IMR-90 (cell line): ENCODE measurements at regions not wholly inside any gene's neighbourhood (a gene's known extent, or its start where the extent isn't known, plus 50 kb on each side); places are given as distances from the start of the nearest gene placed in this dataset.

Experiments
- ATAC-seq: fragments of 200-7000 bp; cut with Tn5 transposase; 2 replicates; pipeline ENCODE4 v1.9.1; 2020; ENCODE audit warnings: low read depth, mild to moderate bottlenecking, moderate library complexity
- BruUV-seq: library from RNA; stranded (reverse); fragments of 400-500 nt; replicated peaks from 2 replicates; lab custom pipeline; 2021; lab: Mats Ljungman, UMichigan
- CTCF ChIA-PET: fragments of 300-600 bp; formaldehyde crosslinking; extraction: SDS; loops from one replicate; lab custom pipeline; 2021; ENCODE audit warnings: antibody characterized with exemption; lab: Yijun Ruan, JAX
- POLR2A ChIA-PET: fragments of 300-600 bp; sonication (Branson Sonifier 250); formaldehyde crosslinking; loops from one replicate; lab custom pipeline; 2022; ENCODE audit warnings: antibody characterized with exemption; ENCODE audit not compliant: unreplicated experiment; lab: Charles Lee
- DNase-seq: peaks from one replicate; pipeline ENCODE4 v3.0.0; 2013
- H2AFZ ChIP-seq: replicated peaks from 2 replicates; pipeline ENCODE3; 2013; ENCODE audit warnings: low read length, mild to moderate bottlenecking; ENCODE audit not compliant: poor library complexity
- H2AK5ac ChIP-seq: 2 replicates; pipeline ENCODE4 v1.6.1; 2013; ENCODE audit warnings: low read depth, low read length, inconsistent platforms
- H2AK9ac ChIP-seq: replicated peaks from 2 replicates; pipeline ENCODE3; 2013; ENCODE audit warnings: mild to moderate bottlenecking, low read depth, low read length, moderate library complexity; ENCODE audit not compliant: poor library complexity
- H2BK120ac ChIP-seq: 2 replicates; pipeline ENCODE4 v1.6.1; 2013; ENCODE audit warnings: low read depth, low read length, inconsistent platforms
- H2BK15ac ChIP-seq: 3 replicates; pipeline ENCODE4 v1.6.1; 2013; ENCODE audit warnings: low read depth, low read length, inconsistent platforms
- H2BK20ac ChIP-seq: 2 replicates; pipeline ENCODE4 v1.6.1; 2013; ENCODE audit warnings: low read depth, mild to moderate bottlenecking, inconsistent platforms, low read length, moderate library complexity
- H2BK5ac ChIP-seq: 2 replicates; pipeline ENCODE4 v1.6.1; 2013; ENCODE audit warnings: mild to moderate bottlenecking, low read depth, low read length, inconsistent platforms; ENCODE audit not compliant: poor library complexity, severe bottlenecking
- H3K14ac ChIP-seq: replicated peaks from 2 replicates; pipeline ENCODE4 v1.6.1; 2013; ENCODE audit warnings: low read depth, low read length, inconsistent platforms
- H3K18ac ChIP-seq: 2 replicates; pipeline ENCODE4 v1.6.1; 2013; ENCODE audit warnings: low read depth, low read length, control low read depth
- H3K23ac ChIP-seq: 2 replicates; pipeline ENCODE4 v1.6.1; 2013; ENCODE audit warnings: low read depth, low read length, inconsistent platforms
- H3K27ac ChIP-seq: 2 replicates; pipeline ENCODE4 v1.5.1; 2013; ENCODE audit warnings: mild to moderate bottlenecking, control low read depth, low read length; ENCODE audit not compliant: insufficient read depth
- H3K27me3 ChIP-seq: 2 replicates; pipeline ENCODE4 v1.6.1; 2013; ENCODE audit warnings: low read length; ENCODE audit not compliant: control insufficient read depth, insufficient read depth
- H3K36me3 ChIP-seq: 2 replicates; pipeline ENCODE4 v1.6.1; 2013; ENCODE audit warnings: low read length, mixed read lengths; ENCODE audit not compliant: control insufficient read depth, insufficient read depth
- H3K4ac ChIP-seq: 2 replicates; pipeline ENCODE4 v1.6.1; 2013; ENCODE audit warnings: low read depth, low read length, inconsistent platforms
- H3K4me1 ChIP-seq: 2 replicates; pipeline ENCODE4 v1.6.1; 2013; ENCODE audit warnings: low read length, mixed read lengths; ENCODE audit not compliant: control insufficient read depth, insufficient read depth
- H3K4me2 ChIP-seq: 2 replicates; pipeline ENCODE4 v1.6.1; 2013; ENCODE audit warnings: low read depth, mild to moderate bottlenecking, control low read depth, low read length, moderate library complexity
- H3K4me3 ChIP-seq: 2 replicates; pipeline ENCODE4 v1.5.1; 2013; ENCODE audit warnings: low read depth, mild to moderate bottlenecking, control low read depth, low read length, moderate library complexity; ENCODE audit not compliant: insufficient read depth
- H3K56ac ChIP-seq: 2 replicates; pipeline ENCODE4 v1.6.1; 2013; ENCODE audit warnings: low read length, inconsistent platforms; ENCODE audit not compliant: insufficient read depth; ENCODE audit errors: extremely low read depth
- H3K79me1 ChIP-seq, 2 experiments: 2 replicates each; pipeline ENCODE4 v1.6.1; 2013; ENCODE audit warnings: low read length in 2 of 2, inconsistent platforms in 1 of 2, low read depth in 1 of 2
- H3K9ac ChIP-seq: 2 replicates; pipeline ENCODE4 v1.6.1; 2013; ENCODE audit warnings: low read depth, low read length, control low read depth
- H3K9me1 ChIP-seq: 2 replicates; pipeline ENCODE4 v1.6.1; 2013; ENCODE audit warnings: low read length, inconsistent platforms; ENCODE audit not compliant: insufficient read depth
- H3K9me3 ChIP-seq: 2 replicates; pipeline ENCODE4 v1.6.1; 2013; ENCODE audit warnings: low read length; ENCODE audit not compliant: control insufficient read depth, insufficient read depth
- H4K20me1 ChIP-seq: 2 replicates; pipeline ENCODE4 v1.6.1; 2013; ENCODE audit warnings: low read length, inconsistent platforms; ENCODE audit not compliant: insufficient read depth
- H4K5ac ChIP-seq: 2 replicates; pipeline ENCODE4 v1.6.1; 2013; ENCODE audit warnings: mild to moderate bottlenecking, low read depth, low read length, control low read depth
- H4K8ac ChIP-seq, 2 experiments: 2 replicates each; pipeline ENCODE4 v1.6.1; 2013; ENCODE audit warnings: low read depth in 2 of 2, low read length in 2 of 2, control low read depth in 1 of 2, inconsistent platforms in 1 of 2
- H4K91ac ChIP-seq: 2 replicates; pipeline ENCODE4 v1.6.1; 2013; ENCODE audit warnings: low read depth, low read length, inconsistent platforms; ENCODE audit not compliant: insufficient read depth
- BHLHE40 ChIP-seq: fragments of 150-350 bp; IDR thresholded peaks from 2 replicates; pipeline ENCODE4 v1.6.1; 2016; ENCODE audit warnings: mild to moderate bottlenecking, low read depth, low read length
- CEBPB ChIP-seq: IDR thresholded peaks from 2 replicates; pipeline ENCODE4 v1.6.1; 2012; ENCODE audit warnings: low read depth, low read length, improper control_type of control experiment
- CHD1 ChIP-seq: IDR thresholded peaks from 2 replicates; pipeline ENCODE4 v1.6.1; 2012; ENCODE audit warnings: low read depth, low read length, improper control_type of control experiment
- ELK1 ChIP-seq: fragments of 150-350 bp; IDR thresholded peaks from 2 replicates; pipeline ENCODE4 v1.6.1; 2016; ENCODE audit warnings: low read depth, mild to moderate bottlenecking, low read length, moderate library complexity, borderline replicate concordance
- MAFK ChIP-seq: IDR thresholded peaks from 2 replicates; pipeline ENCODE4 v1.6.1; 2012; ENCODE audit warnings: low read depth, low read length, improper control_type of control experiment
- MAZ ChIP-seq: IDR thresholded peaks from 2 replicates; pipeline ENCODE4 v1.6.1; 2012; ENCODE audit warnings: low read depth, mild to moderate bottlenecking, low read length, improper control_type of control experiment, moderate library complexity, borderline replicate concordance
- MXI1 ChIP-seq: IDR thresholded peaks from 2 replicates; pipeline ENCODE4 v1.6.1; 2012; ENCODE audit warnings: low read depth, mild to moderate bottlenecking, low read length, moderate library complexity, borderline replicate concordance
- NFE2L2 ChIP-seq: fragments of 150-350 bp; IDR thresholded peaks from 2 replicates; pipeline ENCODE4 v1.6.1; 2016; ENCODE audit warnings: low read depth, mild to moderate bottlenecking, low read length
- RAD21 ChIP-seq: IDR thresholded peaks from 2 replicates; pipeline ENCODE4 v1.6.1; 2012; ENCODE audit warnings: low read length, improper control_type of control experiment
- RFX5 ChIP-seq: IDR thresholded peaks from 2 replicates; pipeline ENCODE4 v1.8.0; 2012; ENCODE audit warnings: low read depth, mild to moderate bottlenecking, low read length, moderate library complexity
- SMC3 ChIP-seq: fragments of 150-350 bp; IDR thresholded peaks from 2 replicates; pipeline ENCODE4 v1.6.1; 2016; ENCODE audit warnings: low read depth, mild to moderate bottlenecking, antibody characterized with exemption, low read length, moderate library complexity
- WGBS, 2 experiments: methylation state at CpG; one replicate each; pipeline versions ENCODE4 v1.1.5 to v1.1.7; 2013; ENCODE audit warnings: missing lambda C conversion rate in 2 of 2; ENCODE audit not compliant: insufficient read length in 1 of 2; ENCODE audit errors: extremely low coverage in 2 of 2; 5-methylcytosine and 5-hydroxymethylcytosine counted together
- dilution Hi-C: fragments of 300-500 bp; cut with HindIII; formaldehyde crosslinking; loops from one replicate; pipeline ENCODE4 v1.14.3; 2018; ENCODE audit warnings: low sequenced_read_pairs; ENCODE audit not compliant: unreplicated experiment
- in situ Hi-C: fragments of 300-500 bp; cut with MboI; formaldehyde crosslinking; loops from 3 replicates; pipeline ENCODE4 v1.14.3; 2019; ENCODE audit warnings: low sequenced_read_pairs, inconsistent platforms, mixed read lengths
- intact Hi-C: fragments of 100-400 bp; cut with micrococcal nuclease; formaldehyde crosslinking; loops from 2 replicates; pipeline ENCODE4 v1.10.0; 2022
- TF ChIP-seq, protein P1 (sequence below): fragments of 150-350 bp; IDR thresholded peaks from 2 replicates; pipeline ENCODE4 v1.6.1; 2017; ENCODE audit warnings: mild to moderate bottlenecking, antibody characterized with exemption, low read length, low read depth

- no peak overlapping the region for H2BK15ac ChIP-seq
- H3K4ac ChIP-seq: no peak overlapping the region
- H3K18ac ChIP-seq: no peak overlapping the region
- no peaks in the 10 kb centered on the region for H3K9me3 ChIP-seq
- no peak overlapping the region for H4K5ac ChIP-seq
- in situ Hi-C loops (no loop called here), dilution Hi-C loops (no loop called here), intact Hi-C loops (no loop called here)
- no peak overlapping the region for H3K9ac ChIP-seq
- no peak overlapping the region for H3K27ac ChIP-seq
- no peak for TF ChIP-seq RAD21
- no peak for TF ChIP-seq SMC3
- TF ChIP-seq, protein P1, sequence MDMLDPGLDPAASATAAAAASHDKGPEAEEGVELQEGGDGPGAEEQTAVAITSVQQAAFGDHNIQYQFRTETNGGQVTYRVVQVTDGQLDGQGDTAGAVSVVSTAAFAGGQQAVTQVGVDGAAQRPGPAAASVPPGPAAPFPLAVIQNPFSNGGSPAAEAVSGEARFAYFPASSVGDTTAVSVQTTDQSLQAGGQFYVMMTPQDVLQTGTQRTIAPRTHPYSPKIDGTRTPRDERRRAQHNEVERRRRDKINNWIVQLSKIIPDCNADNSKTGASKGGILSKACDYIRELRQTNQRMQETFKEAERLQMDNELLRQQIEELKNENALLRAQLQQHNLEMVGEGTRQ: no peak
- TF ChIP-seq NFE2L2: no peak
- TF ChIP-seq CHD1: no peak
- no peak for TF ChIP-seq MXI1
- no peak for TF ChIP-seq RFX5
- no peak for TF ChIP-seq MAFK
- TF ChIP-seq BHLHE40: no peak
- no peak for TF ChIP-seq CEBPB
- TF ChIP-seq MAZ: no peak
- no peak for TF ChIP-seq ELK1
- BruUV-seq: no TSS peak
- no peak overlapping the region for H4K8ac ChIP-seq
- H2AK5ac ChIP-seq: no peak overlapping the region
- no peaks in the 10 kb centered on the region for H3K79me1 ChIP-seq
- no peak for ATAC-seq
- no peaks in the 10 kb centered on the region for H3K36me3 ChIP-seq
- no peak overlapping the region for H3K4me2 ChIP-seq
- H3K56ac ChIP-seq: no peak overlapping the region
- H2AFZ ChIP-seq: no peak overlapping the region
- H3K23ac ChIP-seq: no peak overlapping the region
- H2BK5ac ChIP-seq: no peak overlapping the region
- H2AK9ac ChIP-seq: no peak overlapping the region
- H4K20me1 ChIP-seq: no peaks in the 10 kb centered on the region
- no peak for DNase-seq
- H3K4me3 ChIP-seq: no peak overlapping the region
- no peak overlapping the region for H2BK120ac ChIP-seq
- no CpG with 5 or more reads among the region's 1 CpG for WGBS, 2 experiments
- H4K91ac ChIP-seq: no peak overlapping the region
- H2BK20ac ChIP-seq: no peak overlapping the region
- ChIA-PET POLR2A (interaction anchor here (0.6 kb wide), 1 partner anchor 27 kb away, joined by 4 read pairs; no protein-coding TSS in a partner anchor), CTCF (no interaction called here)
- no peaks in the 10 kb centered on the region for H3K4me1 ChIP-seq
- 0 out of 2 replicates have a peak, but pooled peaks cover 2% of the 10 kb centered on the region for H3K27me3 ChIP-seq
- no peaks in the 10 kb centered on the region for H3K9me1 ChIP-seq
- H3K14ac ChIP-seq: no peak overlapping the region
Observed at GRCh38 chr2:48137829-48138228, 176.7 kb upstream of the FOXN2 start.
